ENCODE measurements at regions not wholly inside any gene's neighbourhood (a gene's known extent, or its start where the extent isn't known, plus 50 kb on each side); places are given as distances from the start of the nearest gene placed in this dataset.

DNA sequence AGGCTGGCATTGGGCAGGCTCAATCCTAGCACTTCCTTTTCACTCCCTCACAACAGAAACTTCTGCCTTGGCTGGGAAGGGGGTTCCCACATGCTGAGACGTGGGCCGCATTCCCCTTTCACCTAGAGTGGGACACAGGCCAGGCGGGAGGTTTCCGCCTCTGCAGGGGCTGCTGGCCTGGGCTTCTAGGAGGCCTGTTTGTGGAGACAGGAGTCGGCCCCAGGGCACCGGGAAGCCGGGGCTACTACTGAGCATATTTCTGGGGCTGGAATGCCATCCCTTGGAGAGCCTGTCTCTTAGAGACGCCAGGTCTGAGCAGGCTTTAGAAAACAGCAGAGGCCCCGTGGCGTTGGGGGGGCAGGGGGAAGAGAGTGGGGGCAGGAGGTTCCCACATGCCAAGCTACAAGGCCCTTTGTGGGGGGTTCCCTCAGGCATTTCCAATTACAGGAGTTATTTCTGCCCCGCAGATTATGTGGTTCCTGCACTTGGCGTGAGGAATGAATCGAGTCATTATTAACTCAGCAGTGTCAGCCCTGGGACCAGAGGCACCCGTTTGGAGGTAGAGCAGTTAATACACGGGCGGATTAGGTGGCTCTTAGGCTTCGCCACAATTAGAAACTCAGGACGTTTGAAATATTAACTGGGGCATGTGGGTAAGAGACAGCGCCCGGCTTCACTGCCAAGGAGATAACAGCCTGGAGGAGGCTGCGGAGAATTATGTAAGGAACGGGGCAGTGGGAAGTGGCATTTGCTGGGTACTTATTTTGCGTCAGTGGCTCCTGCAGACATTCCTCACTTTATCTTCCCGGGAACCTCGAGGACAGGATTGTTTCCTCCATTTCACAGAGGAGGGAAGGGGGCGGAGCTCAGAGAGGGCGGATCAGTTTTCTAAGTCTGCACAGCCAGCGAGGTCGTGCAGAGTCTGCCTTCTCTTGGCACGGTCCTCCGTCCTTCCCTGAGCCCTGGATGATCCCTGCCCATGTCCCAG lies 162.5 kb downstream of the MAF start:
- DNase-seq: no peak

GRCh38 chr16:79436885-79437284 lies 163.7 kb downstream of the MAF start:
- DNase-seq: no peak

GRCh38 chr16:79434771-79435170 lies 165.8 kb downstream of the MAF start:
- no peak for DNase-seq

DNA sequence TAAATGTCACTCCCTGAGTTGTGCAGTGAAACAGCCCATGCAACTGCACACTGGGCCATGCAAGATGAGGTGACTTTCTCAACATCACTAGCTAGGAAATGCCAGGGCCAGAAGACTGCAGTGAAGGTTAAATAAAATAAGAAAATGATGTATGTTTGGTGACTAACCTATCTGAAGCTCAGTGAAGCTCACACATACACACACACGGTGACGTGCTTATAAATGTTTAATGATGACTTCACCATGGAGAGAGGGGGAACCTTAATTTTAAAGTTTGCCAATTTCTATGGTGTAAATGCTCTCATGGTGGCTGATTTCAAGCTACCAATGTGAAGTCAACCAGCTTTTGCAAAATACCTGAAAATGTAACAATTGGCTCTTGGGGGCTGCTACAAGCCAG lies 166.4 kb downstream of the MAF start:
- no peak for DNase-seq

DNA sequence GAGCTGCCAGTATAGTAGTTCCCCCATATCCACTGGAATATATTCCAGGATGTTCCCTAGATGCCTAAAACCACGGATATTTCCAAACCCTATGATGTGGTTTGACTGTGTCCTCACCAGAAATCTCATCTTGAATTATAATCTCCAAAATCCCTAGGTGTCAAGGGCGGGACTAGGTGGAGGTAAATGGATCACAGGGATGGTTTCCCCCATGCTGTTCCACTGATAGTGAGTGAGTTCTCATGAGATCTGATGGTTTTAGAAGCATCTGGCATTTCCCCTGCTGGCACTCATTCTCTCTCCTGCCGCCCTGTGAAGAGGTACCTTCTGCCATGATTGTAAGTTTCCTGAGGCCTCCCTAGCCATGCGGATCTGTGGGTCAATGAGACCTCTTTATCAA lies 168.6 kb downstream of the MAF start:
- no peak for DNase-seq

DNA sequence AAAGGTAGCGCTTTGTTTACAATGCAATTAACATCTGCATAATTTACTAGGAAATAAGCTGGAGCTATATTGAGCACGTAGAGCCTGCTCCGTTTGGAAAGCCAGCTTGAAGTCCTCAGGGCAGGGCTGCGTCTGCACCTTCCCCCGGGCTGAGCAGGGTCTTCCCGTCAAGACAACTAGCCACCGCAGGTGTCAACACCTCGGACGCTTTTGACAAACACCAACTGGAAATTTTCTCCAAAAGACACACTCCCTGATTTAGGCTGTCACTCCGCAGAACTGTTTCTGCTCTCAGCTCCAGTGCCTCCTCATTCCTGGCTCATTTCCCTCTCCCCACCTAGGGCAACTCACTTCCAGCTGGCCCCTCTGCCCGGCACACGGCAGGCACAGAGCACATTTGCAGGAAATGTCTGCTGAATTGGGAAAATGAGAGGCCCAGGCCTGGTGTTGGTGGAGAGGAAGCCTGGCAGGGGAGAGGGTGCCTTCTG lies 170.3 kb downstream of the MAF start:
- DNase-seq: no peak

GRCh38 chr16:79429381-79430190 lies 171.0 kb downstream of the MAF start:
- no peak for DNase-seq

GRCh38 chr16:79426663-79427062 lies 173.9 kb downstream of the MAF start:
- no peak for DNase-seq

GRCh38 chr16:79422064-79422463 lies 178.5 kb downstream of the MAF start:
- no peak for DNase-seq

DNA sequence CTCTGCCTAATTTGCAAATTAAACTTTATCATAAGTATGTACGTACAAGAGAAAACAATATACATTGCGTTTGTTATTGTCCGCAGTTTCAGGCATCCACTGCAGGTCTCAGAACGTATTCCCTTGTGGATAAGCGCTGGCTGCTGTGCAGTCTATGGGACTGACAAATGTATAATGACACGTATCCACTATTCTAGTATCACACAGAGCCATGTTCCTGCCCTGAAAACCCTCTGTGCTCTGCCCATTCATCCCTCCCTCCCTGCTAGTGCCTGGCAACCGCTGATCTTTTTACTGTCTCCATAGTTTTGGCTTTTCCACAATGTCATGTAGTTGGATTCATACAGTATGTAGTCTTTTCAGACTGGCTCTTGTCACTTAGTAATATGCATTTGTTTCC lies 179.4 kb downstream of the MAF start:
- no peak for DNase-seq

DNA sequence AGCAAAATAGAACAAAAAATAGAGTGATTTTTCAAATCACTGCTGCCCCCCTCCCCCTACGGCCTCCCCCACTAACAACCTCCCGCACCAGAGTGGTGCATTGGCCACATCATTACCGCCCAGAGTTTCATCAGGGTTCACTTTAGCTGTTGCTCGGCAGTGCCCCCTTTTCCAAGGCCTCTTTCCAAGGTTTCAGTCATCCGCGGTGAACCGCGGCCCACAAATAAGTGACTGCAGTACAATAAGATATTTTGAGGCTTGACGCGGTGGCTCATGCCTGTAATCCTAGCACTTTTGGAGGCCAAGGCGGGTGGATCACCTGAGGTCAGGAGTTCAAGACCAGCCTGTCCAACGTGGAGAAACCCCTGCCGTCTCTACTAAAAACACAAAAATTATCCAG lies 180.0 kb downstream of the MAF start:
- DNase-seq: no peak

- DNase-seq: no peak
These were observed 181.4 kb downstream of the MAF start for GRCh38 chr16:79419148-79419547.

- no peak for DNase-seq
These were observed 182.9 kb downstream of the MAF start for GRCh38 chr16:79417601-79418008.

- DNase-seq: no peak
These were observed 184.4 kb downstream of the MAF start for GRCh38 chr16:79415983-79416640.

GRCh38 chr16:79412783-79413225 lies 187.7 kb downstream of the MAF start:
- no peak for DNase-seq

- no peak for DNase-seq
These were observed 188.7 kb downstream of the MAF start for GRCh38 chr16:79411805-79412204.

GRCh38 chr16:79411357-79411756 lies 189.2 kb downstream of the MAF start:
- DNase-seq: no peak

DNA sequence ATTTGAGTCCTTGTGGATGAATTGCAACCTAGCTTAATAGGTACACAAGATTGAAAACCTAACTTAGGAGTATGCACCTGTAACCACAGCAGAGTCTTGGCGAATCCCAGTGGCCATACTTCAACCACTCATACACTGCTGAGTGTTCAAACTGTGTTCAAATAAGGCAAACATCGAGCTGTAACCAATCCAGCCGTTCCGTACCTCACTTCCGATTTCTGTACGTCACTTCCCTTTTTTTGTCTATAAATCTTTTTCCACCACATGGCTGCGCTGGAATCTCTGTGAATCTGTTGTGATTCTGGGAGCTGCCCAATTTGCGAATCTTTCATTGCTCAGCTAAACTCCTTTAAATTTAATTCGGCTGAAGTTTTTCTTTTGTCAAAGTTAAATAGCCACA lies 190.6 kb downstream of the MAF start:
- no peak for DNase-seq

GRCh38 chr16:79408355-79408754 lies 192.2 kb downstream of the MAF start:
- DNase-seq: no peak

DNA sequence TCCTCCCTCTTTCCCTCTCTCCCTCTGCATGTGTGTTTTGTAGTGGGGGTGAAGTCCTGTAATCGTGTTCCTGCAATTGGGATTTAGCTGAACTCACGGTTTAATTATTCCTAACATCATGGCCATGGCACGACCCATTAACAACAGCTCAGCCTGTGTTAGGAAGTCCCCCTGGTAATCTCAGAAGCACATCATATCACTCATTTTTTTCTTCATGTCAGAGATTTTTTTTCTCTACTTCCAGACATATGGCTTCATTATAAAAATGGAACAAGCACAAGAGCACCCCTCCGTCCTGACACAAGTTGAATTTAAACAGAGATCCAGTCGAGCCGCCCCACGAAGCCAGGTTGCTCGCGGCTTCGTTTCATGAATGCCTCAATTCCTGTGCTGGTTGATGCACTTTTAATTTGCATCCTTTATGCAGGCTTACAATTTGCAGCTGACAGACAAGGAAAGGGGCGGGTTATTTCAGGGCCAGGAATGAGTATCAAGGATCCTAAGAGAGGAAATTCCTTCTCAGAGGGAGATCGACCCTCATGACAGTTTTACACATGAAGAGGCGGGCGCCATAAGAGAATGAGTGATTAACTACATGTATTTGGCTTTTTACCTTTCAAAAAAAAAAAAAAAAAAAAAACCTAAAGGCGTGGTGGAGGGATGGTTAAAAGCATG lies 192.9 kb downstream of the MAF start:
- no peak for DNase-seq

DNA sequence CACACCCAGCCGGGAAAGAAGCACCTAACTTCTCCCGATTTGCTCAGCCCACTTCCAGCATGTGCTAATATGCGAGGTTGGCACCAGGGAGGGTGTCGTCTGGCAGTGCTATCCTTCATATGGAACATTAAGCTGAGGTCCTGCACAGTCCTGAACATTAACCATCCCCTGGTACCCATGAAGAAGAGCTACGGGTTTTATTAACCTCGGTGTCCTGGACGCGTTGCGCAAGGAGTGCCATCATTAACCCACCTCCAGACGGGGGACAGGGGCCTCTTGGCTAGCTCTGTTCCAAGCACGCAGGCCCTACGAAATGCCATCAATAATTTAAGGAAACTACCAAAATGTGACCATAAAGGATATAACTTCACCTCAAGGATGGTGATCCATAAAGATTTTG lies 193.5 kb downstream of the MAF start:
- DNase-seq: no peak

DNA sequence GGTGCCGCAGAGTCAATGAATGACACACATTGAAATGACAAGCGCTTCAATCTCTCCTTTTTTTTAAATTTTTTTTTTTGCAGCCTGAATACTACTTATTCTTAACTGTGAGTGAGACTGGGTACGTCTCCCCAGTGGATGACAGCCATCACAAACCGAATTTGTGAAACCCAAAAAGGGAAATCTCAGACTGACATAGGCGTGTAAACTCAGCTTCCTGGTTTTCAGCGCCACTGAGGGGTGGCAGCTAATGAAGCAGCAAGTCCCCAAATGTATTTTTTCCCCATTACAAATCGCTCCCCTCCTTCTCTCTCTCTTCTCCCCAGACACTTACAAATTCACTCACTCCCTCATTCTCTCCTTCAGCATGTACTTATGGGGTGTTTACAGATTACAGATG lies 196.0 kb downstream of the MAF start:
- DNase-seq: no peak

DNA sequence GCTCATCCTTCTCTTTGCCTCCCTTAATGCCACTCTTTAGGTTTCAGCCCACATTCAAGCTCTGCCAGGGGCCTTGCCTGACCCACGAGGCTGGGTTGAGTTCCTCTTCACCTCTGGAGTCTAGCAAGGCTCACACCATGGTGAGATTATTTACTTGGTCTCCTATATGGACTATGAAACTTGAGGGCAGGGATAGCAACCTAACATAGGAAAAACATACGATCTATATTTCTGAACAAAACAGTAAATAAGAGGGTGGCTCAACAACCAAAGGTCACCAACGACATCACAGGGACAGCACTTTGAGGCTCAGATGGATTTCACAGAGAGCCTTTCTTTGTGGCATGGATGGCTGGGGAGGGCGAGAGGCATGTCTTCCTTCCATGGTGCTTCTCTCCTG lies 197.0 kb downstream of the MAF start:
- DNase-seq: no peak
